Activated CD4-positive, CD25-positive, alpha-beta regulatory T cell (primary cell): ENCODE measurements at regions not wholly inside any gene's neighbourhood (a gene's known extent, or its start where the extent isn't known, plus 50 kb on each side); places are given as distances from the start of the nearest gene placed in this dataset.
"Not testable (repeated sequence)": the region's sequence is repeated elsewhere in the genome, so short reads cannot be mapped to it uniquely, and the experiment has no call there.

ENCODE experiments used
- DNase-seq, 4 experiments: peaks; one replicate each; lab custom pipeline; 2025; lab: John Stamatoyannopoulos, UW

DNA sequence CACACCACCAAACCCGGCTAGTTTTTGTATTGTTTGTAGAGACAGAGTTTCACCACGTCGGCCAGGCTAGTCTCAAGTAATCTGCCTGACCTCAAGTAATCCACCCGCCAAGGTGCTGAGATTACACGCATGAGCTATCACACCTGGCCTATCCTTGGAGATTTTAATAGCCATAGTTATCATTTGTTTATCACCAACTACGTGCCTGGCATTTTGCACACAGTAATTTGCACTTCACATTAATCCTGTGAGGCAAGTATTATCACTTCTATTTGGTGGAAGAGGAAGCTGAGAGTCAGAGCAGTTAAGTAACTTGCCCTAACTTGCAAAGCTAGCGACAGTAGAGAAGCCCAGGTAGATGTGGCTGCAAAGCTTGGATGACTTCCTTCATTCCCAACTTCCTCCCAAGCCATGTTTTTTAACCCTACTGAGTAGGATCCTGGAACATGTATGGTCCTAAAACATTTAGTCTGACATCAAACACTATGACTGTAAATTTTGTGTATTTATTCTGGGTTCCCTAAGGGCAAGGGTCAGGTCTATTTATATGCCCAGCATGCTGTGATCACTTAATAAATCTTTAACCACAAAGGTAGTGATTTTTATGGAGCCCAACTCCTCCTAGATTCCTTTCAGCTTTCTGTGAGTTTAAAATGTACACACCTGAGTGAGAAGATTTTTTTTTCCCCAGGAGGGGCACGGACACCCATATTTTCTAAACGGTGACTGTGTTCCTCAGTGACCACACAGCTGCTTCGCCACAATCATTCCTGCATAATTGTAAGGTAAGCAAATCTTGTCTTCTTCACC lies 100.2 kb upstream of the RAI14 start:
- DNase-seq = no peak

DNA sequence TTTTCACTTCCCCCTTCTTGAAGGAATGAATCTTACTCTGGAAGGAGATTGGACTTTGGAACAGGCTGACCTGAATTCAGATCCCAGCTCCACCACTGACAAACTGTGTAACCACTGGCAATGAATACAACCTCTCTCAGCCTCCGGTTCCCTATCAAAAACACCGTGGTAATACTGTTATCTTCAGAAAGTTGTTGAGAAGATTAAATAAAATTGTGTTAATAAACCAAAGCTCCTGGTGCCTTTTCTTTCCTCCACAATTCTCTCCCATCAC lies 99.7 kb upstream of the RAI14 start:
- DNase-seq = no peak

- not testable (repeated sequence) for DNase-seq
Observed at GRCh38 chr5:34561581-34561980, 94.5 kb upstream of the RAI14 start.

DNA sequence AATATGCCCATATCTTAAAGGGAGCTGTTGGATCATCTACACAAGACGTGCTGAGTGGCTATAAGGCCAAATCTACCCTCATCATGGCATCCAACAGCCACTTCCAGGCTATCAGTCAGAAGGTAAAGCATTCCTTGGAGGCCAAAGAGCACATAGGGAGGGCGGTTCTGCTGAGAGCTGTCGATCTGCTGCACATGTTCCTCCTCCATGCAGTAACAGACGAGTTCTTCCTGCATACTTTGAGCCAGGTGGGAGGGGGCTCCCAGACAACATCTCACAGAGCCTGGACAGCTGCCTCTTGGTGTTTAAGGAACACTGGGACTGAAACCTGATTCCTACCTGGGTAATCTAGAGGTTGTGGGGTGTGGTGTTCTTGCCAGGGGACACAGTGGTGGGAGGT lies 93.3 kb upstream of the RAI14 start:
- DNase-seq = no peak

DNA sequence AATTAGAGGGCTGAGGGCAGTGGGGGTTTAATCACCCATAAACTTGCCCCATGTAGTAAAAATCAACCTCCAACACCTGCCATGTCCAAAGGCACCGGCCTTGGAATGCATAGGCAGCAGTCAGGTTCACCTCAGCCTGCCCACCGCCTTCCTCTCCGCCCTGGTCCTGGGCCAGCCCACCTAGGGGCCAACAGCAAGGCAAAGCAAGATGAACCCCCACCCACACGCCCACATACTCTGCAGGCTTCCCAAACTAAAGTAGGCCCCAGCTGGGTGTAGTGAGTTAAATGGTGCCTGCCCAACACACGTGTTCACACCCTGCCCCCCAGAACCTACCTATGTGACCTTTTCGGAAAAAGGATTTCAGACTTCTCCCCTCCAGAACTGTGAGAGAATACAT lies 92.9 kb upstream of the RAI14 start:
- no peak for DNase-seq

DNA sequence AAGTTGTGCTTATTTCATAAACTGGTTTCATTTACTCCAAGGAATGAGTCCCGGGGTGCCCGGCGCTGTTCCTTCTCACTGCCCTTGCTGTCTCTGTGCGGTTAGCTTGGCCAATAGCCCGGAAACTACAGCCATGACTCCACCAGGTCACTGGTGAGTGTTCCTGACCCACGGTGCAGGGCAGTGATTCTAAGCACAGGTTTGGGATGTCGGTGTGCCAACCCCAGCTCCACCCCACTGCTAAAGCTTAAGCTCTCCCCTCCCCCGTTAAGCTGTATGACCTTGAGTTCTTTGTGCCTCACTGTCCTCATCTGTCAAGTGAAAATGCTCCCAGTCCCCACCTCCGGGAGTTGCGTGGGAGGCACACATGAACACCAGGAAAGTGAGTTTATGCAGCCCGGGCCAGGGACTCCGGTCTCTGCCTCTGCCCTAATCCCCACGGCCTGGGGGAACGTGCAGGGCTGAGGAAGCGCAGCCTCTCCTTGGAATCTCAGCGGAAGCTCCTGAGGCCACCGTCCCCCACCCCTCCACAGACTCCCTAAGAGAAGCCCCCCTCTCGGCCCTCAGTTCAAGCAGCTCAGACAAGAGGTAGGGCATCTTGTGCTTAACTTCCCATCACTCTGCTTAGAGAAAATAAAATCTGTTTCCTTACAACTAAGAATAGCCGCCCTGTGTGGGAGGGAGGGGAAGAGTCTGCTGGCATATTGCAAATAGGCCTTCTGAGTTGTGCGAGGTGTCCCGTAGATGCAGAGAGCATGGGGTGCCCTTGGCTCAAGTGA lies 92.0 kb upstream of the RAI14 start:
- no peak for DNase-seq

DNA sequence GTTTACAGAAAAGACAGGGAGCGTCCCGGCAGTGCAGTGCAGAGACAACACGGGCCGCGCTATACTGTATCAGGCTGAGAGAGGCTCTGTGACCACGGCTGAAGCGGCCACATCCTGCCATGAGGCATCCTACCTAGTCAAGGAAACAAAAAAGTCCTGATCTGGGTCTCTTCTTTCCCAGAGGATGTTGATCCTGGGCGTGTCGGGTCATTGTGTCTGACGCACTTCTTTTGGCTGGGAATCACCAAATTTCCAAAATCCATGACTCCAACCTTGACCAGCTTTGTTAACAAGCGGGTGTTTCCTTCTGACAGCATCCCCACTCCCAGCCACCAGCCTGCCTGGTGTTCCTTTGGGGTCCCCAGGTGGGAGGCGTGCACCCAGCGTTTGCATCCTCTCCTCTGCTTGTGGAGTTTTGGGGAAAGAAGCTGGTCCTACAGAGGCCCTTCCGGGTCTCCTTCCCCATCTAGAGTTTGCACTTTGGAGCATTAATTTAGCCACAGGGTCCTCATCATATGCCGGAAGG lies 91.4 kb upstream of the RAI14 start:
- DNase-seq = no peak

GRCh38 chr5:34570143-34570542 lies 86.0 kb upstream of the RAI14 start:
- no peak for DNase-seq

GRCh38 chr5:34570721-34571676 lies 85.1 kb upstream of the RAI14 start:
- DNase-seq = no peak

- DNase-seq = no peak
Observed at GRCh38 chr5:34571677-34572041, 84.5 kb upstream of the RAI14 start.

DNA sequence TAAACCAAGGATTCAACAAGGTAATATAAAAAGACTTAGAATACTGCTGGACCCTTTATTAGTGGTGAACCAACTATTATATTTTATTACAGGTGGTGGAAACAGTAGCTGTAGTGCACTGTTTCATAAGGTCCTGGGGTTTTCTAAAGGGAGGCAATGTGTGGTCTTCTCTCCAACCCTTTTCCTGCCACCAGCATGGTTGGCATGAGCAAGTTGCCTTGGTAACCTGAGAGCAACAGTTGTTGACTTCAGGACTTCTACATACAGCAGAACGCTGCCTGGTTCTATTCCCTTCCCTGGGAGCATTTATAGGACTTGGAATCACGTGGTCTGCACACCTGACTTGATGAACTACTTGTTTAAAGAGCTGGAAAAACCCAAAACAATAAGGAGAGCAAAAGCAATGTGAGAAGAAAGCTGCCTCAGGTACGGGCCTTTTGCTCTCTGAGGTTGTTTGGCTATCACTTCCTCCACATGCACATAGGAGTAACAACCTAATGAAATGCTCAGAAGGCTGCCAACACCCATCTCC lies 81.1 kb upstream of the RAI14 start:
- no peak for DNase-seq

- no peak for DNase-seq
Observed at GRCh38 chr5:34576891-34577666, 79.0 kb upstream of the RAI14 start.

DNA sequence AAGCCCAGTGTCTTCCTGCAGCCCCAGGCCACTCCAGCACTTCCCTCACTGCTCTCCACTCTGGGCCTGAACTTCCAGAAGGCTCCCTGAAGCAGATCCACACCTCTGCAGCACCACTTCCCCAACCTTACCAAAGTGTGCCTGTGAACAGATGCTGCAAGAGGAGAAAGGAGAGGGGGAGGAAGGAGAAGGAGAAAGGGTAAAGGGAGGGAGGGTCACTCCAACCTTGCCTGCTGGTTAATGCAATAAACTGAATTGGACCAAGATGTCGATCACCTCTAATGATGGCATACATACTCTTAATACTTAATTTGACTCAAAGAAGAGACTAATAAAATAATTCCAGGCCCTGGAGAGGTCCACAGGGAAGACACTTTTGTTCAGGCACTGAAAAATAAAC lies 77.2 kb upstream of the RAI14 start:
- no peak for DNase-seq

- no peak for DNase-seq
Observed at GRCh38 chr5:34580983-34581382, 75.1 kb upstream of the RAI14 start.

- DNase-seq = no peak
Observed at GRCh38 chr5:34582371-34582770, 73.8 kb upstream of the RAI14 start.

- DNase-seq = no peak
Observed at GRCh38 chr5:34583167-34583566, 73.0 kb upstream of the RAI14 start.

DNA sequence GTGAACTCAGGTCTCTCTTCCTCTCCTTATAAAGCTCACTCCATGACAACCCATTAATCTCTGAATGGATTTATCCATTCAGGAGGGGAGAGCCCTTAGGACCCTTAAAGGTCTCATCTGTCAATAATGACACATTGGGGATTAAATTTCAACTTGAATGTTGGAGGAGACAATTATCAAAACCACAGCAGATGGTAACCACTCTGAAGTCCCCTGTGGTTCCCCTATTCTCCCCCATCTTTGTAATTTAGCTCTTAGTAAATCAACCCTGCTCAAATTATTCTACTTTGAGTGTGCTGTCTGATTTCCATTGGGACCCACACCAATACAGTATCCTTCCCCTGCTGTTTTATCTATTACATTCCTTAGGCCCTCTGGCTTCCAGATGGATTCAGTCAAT lies 72.0 kb upstream of the RAI14 start:
- no peak for DNase-seq

DNA sequence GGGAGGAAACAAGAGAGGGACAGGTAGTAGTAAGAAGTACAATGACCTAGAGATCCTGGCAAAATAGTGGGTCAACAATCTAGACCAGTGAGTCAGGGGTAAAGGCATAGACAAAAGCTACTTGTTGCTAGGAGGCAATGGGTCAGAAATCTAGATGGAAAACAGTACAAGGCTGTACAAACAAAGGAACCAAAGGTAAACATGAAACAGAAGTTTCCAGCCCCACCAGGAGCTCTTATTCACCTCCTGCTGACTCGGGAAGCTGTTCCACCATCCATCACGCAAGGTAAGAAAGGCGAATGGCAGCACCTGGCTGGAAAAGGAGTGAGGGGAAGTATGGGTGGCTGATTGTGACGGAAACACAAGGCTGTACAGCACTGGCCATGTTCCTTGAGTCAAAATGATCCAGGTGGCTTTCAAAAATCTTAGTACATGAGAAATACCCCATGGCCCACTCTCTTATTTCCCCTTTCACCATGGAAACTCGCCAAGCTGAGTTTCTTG lies 70.5 kb upstream of the RAI14 start:
- DNase-seq = no peak

- no peak for DNase-seq
Observed at GRCh38 chr5:34586117-34586885, 69.8 kb upstream of the RAI14 start.
